Epidermal melanocyte (primary cell): ENCODE measurements at regions not wholly inside any gene's neighbourhood (a gene's known extent, or its start where the extent isn't known, plus 50 kb on each side); places are given as distances from the start of the nearest gene placed in this dataset.
"Not testable (repeated sequence)": the region's sequence is repeated elsewhere in the genome, so short reads cannot be mapped to it uniquely, and the experiment has no call there.

Source experiments
- DNase-seq: peaks from one replicate; pipeline ENCODE4 v3.0.0; 2011; ENCODE audit warnings: low spot score; ENCODE audit not compliant: insufficient read length

- DNase-seq = no peak
These were observed 81.4 kb downstream of the ACAA2 start for GRCh38 chr18:49731860-49732311.

DNA sequence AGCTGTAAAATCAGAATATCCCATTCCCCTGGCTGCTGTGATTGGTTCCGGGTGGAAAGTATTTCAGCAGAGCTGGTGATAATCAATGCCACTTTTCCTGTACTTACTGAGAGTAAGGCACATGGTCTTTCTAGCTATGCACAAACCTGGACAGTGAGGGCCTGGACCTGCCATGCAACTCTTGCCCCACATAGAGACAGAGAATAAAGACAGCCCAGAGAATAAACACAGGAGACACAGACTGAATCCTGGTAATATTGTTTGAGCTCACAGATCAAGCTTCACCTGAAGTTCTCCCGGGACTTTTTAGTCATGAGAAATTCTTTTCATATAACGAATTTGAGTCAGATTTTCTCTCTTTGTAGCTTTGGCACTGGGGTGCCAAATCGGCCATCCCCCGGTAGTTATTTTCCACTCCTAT is 81.9 kb downstream of the ACAA2 start:
- DNase-seq = no peak

DNA sequence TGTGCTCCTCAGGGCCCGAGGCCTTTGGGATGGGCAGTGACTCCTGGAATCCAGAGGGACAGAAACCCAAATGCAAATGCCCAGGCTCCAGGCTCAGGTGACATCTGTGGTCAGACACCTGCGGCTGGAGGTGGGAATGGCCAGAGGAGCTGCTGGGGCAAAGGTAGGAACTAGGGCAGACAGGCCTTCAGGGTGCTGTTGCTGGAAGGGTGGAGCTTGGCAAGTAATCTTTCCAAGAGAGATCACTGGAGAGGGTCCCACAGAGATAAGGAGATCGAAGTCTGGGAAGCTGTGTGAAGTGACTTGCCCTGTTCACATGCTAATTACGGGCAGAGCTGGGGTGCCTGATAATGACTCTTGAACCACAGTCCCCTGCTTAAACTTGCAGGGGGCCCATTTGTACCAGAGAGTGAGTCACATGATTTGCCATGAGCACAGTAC is 82.4 kb downstream of the ACAA2 start:
- no peak for DNase-seq

GRCh38 chr18:49728542-49728941 is 84.8 kb downstream of the ACAA2 start:
- DNase-seq = no peak

- DNase-seq = no peak
These were observed 85.5 kb downstream of the ACAA2 start for GRCh38 chr18:49727816-49728215.

- no peak for DNase-seq
These were observed 86.7 kb downstream of the ACAA2 start for GRCh38 chr18:49726675-49726963.

DNA sequence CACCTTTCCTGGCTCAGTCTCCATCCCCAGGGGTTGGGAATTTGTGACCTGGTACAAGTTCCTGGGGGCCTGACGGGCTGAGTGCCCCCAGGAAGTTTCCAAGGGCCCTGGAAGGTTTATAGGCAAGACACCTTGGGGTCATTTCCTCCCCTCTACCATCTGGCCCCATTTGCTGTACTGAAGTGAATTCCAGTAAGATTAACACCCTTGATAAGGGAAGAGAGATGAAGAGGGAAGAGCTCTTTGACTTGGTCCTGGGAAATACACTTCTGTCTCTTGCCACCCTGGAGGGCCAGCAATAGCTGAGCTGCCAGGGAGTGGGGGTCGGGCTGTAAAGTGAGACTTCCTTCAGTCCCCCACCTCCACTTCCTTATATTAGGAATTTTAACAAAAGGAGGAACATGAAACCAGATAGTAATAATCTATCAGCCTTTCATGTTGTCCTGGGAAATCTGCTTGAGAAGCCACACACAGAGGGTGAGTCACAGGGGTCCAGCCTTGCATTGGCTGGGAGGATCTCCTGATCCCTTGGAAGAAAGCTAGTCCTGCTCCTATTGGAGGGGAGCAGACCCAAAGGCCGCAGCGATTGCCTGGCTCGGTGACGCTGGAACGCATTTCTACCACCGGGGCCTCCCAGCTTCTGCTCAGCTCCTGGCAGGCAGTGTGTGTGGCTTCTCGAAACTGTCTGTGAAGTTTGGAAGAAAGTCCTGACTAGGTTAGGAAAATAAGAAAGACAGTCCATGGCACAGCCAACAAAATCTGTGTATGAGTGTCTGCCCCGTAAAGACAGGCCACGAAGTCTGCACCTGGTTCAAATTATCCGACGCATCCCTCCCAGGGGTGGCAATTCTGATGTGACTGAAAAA is 87.3 kb downstream of the ACAA2 start:
- peak; percentile 42 for DNase-seq

DNA sequence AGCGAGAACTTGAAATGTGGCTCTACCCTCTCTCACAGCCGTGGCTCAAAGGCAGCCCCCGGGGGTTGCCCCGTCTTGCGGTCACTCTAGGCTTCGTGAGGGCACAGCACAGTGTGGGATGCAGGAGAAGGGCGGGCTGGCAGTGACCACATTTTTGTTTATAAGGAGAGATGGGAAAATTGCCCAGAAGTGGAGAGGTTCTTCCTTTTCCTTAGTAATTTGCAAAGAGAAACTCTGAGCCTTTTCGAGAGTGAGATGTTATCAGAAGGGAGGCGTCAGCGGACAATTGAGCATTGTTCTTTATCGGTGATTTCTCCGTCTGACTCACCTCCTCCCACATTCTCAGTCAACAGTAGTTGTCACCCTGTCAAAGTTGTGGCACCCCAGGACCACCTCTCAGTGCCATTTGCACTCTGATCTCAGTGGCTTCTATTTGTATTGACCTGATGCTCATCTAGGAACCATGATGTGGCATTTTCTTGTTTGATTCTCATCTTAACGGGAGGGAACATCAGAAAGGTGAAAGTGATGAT is 89.6 kb downstream of the ACAA2 start:
- no peak for DNase-seq

DNA sequence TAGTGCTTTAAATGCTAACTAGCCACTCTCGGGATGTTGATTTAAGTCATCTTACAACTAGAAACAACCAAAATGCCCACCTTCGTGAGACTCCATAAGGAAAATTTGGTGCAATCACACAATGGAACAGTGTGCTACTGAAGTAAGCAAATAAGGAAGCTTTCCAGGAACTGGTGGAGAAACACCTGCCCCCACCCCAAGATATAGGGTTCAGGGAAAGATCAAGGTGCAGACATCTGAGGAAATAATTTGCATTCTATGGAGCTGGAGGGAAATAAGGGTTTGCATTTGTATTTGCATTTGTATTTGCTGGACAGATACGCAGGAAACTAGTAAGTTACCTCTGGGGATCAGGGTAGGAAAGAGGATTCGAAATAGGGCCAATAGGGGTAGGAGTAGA is 90.9 kb downstream of the ACAA2 start:
- no peak for DNase-seq

DNA sequence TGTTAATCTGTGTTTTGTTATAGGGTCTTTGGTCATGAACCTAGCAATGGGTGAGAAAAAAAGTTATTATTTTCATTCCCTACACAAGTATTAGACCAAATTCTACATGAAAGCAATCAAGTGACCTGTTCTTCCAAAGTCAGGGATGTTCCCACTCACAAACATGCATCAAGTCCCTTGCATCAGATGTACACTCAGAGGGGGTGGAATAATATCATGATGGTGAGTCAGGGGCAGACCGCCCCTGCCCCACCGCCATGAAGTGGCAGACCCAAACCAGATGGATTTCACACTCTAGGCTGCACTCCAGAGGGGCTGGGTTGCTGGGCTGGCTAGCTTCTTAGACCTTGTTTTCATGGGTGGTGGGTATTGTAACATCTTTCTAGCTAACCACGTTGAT is 91.4 kb downstream of the ACAA2 start:
- DNase-seq = no peak

DNA sequence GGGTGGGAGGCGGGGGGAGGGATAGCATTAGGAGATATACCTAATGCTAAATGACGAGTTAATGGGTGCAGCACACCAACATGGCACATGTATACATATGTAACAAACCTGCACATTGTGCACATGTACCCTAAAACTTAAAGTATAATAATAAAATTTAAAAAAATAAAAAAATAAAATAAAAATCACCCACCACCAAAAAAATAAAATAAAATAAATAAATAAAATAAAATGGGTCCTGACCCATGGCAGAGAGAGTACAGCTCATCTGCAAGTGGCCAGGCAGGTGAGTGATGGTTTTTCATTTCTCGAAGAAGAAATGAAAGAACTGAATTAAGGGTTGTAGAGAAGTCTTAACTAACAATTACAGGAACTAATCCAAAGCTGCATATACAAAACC is 92.4 kb downstream of the ACAA2 start:
- DNase-seq = not testable (repeated sequence)

DNA sequence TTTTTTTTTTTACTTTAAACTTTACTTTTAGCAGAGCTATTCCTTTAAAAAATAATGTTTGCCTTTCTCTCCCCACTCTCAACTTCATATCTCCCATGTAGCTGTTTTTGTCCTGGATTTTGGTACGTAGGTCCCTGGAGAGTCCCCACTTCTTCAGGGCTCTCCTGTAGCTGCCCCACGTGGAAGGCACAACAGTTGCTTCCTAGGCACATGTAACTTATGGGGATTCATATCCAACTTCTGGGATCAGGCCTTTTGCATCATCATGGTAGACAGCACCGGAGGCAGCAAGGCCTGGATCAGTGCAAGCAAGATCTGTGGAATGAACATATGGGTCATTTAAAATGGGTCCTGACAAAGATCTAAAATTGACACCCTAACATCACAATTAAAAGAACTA is 95.7 kb downstream of the ACAA2 start:
- DNase-seq = no peak

- no peak for DNase-seq
These were observed 97.3 kb downstream of the ACAA2 start for GRCh38 chr18:49716035-49716434.

DNA sequence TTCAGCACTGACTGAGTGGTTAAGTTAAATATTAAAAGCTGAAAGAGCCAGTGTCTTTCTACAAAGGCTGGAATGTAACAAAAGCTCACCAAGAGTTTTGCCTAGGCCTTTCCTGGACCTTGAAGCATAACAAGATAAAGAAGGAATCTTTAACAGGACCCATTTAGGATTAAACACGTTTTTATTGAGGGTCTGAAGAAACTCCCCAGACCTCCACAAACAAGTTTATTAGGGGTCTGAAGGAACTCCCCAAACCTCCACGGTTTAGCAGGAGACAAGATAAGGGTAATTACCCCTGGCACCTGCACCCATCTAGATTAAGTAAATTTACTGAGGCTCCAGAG is 104.0 kb downstream of the ACAA2 start:
- no peak for DNase-seq

GRCh38 chr18:49708662-49709346 is 104.5 kb downstream of the ACAA2 start:
- no peak for DNase-seq

GRCh38 chr18:49707599-49707998 is 105.7 kb downstream of the ACAA2 start:
- no peak for DNase-seq

DNA sequence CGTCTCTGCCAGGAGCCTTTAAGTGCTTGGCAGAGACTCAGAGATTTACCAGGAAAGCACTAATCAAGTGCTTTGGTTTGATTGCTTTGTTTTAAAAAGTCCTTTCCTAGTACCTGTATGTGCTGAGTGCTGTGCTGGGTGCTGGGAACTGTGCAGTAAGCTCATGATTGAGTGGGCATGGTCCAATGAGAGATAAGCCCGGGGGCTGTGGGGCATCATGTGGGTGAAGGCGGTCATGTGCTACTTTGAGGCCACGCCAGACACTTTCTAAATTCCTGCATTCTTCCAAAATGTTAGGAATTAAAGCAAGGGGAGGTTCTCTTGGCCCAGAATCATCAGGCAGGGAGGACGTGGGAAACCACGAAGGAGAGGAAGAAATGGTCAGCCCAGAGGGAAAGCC is 109.0 kb downstream of the ACAA2 start:
- DNase-seq = peak; percentile 29

- no peak for DNase-seq
These were observed 112.1 kb downstream of the ACAA2 start for GRCh38 chr18:49701190-49701589.

DNA sequence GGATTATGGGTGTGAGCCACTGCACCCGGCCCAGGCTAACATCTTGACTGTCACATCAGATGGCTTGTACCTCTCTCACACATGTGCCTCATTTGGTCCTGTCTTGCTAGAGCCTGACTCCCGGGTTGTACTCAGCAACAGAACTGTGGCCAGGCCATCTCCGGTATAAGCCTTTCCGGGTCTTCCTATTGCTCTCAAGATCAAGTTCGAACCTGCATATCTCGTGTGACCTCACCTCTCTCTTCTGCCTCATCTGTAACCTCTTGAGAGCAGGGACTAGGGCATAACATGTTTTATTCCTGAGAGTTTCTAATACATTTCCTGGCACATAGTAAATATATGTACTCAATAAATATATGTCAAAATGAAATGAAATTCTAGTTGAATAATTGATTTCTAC is 114.0 kb downstream of the ACAA2 start:
- no peak for DNase-seq

GRCh38 chr18:49698525-49699025 is 114.8 kb downstream of the ACAA2 start:
- no peak for DNase-seq

DNA sequence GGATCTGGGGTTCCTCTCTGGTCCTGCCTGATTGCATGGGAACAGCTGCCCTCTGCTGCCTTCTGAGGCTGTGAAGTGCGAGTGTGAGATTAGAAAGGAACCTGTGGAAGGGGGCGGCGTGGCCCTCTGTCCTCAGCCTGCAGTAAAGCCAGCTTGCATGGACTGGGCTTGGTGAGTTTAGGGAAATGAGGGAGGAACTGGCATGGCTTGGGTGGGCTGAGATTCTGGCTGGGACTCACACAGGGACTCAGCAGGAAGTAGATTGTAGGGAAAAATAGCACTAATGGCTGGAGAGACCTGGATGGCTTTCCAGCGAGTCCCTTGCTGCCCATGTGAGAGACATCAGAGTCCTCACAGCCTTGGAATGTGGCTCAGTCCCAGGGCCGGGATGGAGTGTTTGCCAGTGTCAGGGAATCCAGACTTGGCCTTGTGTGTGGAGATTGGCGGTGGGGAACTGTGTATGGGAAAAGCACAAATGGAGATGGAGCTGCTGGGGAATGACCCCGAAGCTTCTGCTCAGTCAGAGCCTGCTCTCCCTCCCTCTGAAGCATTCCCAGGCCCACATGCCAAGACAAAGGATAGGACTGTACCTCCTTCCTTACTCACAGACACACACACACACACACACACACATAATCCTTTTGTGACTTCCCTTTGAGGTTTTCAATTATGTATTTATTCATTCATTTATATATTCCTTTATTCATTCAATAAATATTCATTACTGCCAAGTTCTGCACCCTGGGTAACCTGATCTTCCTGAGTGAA is 115.4 kb downstream of the ACAA2 start:
- no peak for DNase-seq

DNA sequence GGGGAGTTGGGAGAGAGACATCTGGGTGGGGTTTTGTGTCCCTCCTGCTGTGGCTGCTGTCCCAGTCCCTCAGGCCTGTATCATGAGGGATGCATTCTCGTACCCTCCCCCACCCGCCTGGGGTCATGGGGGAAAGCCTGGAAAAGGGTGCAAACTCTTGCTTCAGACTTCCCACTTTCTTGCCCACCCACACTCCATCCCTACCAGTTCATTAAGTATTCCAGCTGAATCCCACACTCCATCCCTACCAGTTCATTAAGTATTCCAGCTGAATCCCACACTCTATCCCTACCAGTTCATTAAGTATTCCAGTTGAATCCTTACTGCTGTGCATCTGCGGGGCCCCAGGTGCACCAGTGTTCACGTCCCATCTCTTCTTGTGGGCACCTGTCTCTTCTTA is 116.3 kb downstream of the ACAA2 start:
- no peak for DNase-seq
